Ovary (tissue), 7 donors: ENCODE measurements at regions not wholly inside any gene's neighbourhood (a gene's known extent, or its start where the extent isn't known, plus 50 kb on each side); places are given as distances from the start of the nearest gene placed in this dataset.
"Not testable (repeated sequence)": the region's sequence is repeated elsewhere in the genome, so short reads cannot be mapped to it uniquely, and the experiment has no call there.

Experiments used
- DNase-seq, 5 donors: peaks; one replicate each; pipeline ENCODE4 v3.0.0-alpha.2; 2019 to 2020
- H3K27ac ChIP-seq, 2 donors: fragments of 200-600 bp; one replicate each; pipeline versions ENCODE4 v1.5.1 to v1.8.0; 2019 to 2022
- H3K27me3 ChIP-seq: fragments of 200-600 bp; one replicate; pipeline ENCODE4 v1.8.0; 2022
- H3K36me3 ChIP-seq: fragments of 200-600 bp; sonication (generic); one replicate; pipeline ENCODE4 v1.5.1; 2019
- H3K4me1 ChIP-seq: one replicate; pipeline ENCODE4 v1.8.1; 2013; ENCODE audit warnings: mild to moderate bottlenecking, moderate library complexity; ENCODE audit not compliant: insufficient read depth
- H3K4me3 ChIP-seq: fragments of 200-600 bp; sonication (generic); one replicate; pipeline ENCODE4 v1.5.1; 2017
- H3K9me3 ChIP-seq, 2 donors: fragments of 200-600 bp in 1 of 2; sonication (generic) in 1 of 2; one replicate each; pipeline versions ENCODE4 v1.5.1 to v1.8.1; 2013 to 2019; ENCODE audit warnings: mild to moderate bottlenecking in 1 of 2, moderate library complexity in 1 of 2
- CTCF ChIP-seq, 3 donors: fragments of 450-650 bp in 2 of 3; fragments of 200-600 bp in 1 of 3; IDR thresholded peaks; one replicate each; pipeline versions ENCODE4 v1.5.1 to v1.8.0; 2016 to 2022; ENCODE audit warnings: antibody characterized with exemption in 3 of 3, mild to moderate bottlenecking in 1 of 3
- EP300 ChIP-seq: sonication (generic); formaldehyde crosslinking; IDR thresholded peaks from one replicate; pipeline ENCODE4 v1.6.1; 2017; ENCODE audit warnings: antibody characterized with exemption
- POLR2A ChIP-seq: fragments of 450-650 bp; IDR thresholded peaks from one replicate; pipeline ENCODE4 v1.6.1; 2017; ENCODE audit warnings: antibody characterized with exemption, mild to moderate bottlenecking, moderate library complexity
- WGBS, 3 donors: extraction: QIAGEN DNeasy Blood & Tissue Kit in 1 of 3; methylation state at CpG; one replicate each; pipeline versions ENCODE4 v1.1.5 to v1.1.7; 2013 to 2017; 5-methylcytosine and 5-hydroxymethylcytosine counted together
- intact Hi-C, 4 donors: fragments of 100-400 bp; cut with DNase I; formaldehyde crosslinking; loops; one replicate each; pipeline versions ENCODE4 v1.11.0 to v1.15.1; 2022 to 2023
- donor health status: DM: no; HTN: no; CAD: no; lungs with moderate emphysema.
- donor health status: DM: no; HTN: no; CAD: no.
- donor health status: Bipolar disorder and iron deficiency.
- donor health status: DM: no; HTN: no; CAD: no.
- donor health status: DM: yes; HTN: yes; CAD: no.

- no peak for TF ChIP-seq POLR2A
- TF ChIP-seq EP300 = no peak
- no peak for TF ChIP-seq CTCF (IDR thresholded peaks at IDR 0.05)
- H3K36me3 ChIP-seq = no peaks in the 10 kb centered on the region
- no peak overlapping the region for H3K27ac ChIP-seq
- DNase-seq = no peak
- no peaks in the 10 kb centered on the region for H3K27me3 ChIP-seq
- WGBS, 3 donors = 23 to 63% (median 58%) methylated on average over 4 of the region's 4 CpGs
- intact Hi-C loops = no loop called here
- H3K4me1 ChIP-seq = no peaks in the 10 kb centered on the region
- H3K4me3 ChIP-seq = no peak overlapping the region
- H3K9me3 ChIP-seq = no peaks in the 10 kb centered on the region
These were observed 196.4 kb downstream of the SDHAF3 start for GRCh38 chr7:97313900-97314299.

- Histone ChIP-seq H3K27me3 (no peaks in the 10 kb centered on the region), H3K27ac (no peak overlapping the region), H3K4me3 (no peak overlapping the region), H3K4me1 (no peaks in the 10 kb centered on the region), H3K36me3 (no peaks in the 10 kb centered on the region), H3K9me3 (no peaks in the 10 kb centered on the region)
- TF ChIP-seq EP300 (no peak), POLR2A (no peak), CTCF (IDR thresholded peaks at IDR 0.05) (no peak)
- WGBS, 3 donors = 51 to 67% (median 61%) methylated on average over 1 of the region's 1 CpG
- DNase-seq = no peak
- intact Hi-C loops = no loop called here
These were observed 200.1 kb downstream of the SDHAF3 start for GRCh38 chr7:97317575-97317974.

GRCh38 chr7:97329871-97330270 is 212.4 kb downstream of the SDHAF3 start:
- DNase-seq, H3K27ac ChIP-seq, intact Hi-C loops, H3K27me3 ChIP-seq, H3K4me1 ChIP-seq, H3K4me3 ChIP-seq, H3K9me3 ChIP-seq, H3K36me3 ChIP-seq: not testable (repeated sequence)
- WGBS, 3 donors = 62 to 68% (median 65%) methylated on average over 9 of the region's 9 CpGs

- intact Hi-C loops = no loop called here
- Histone ChIP-seq H3K9me3 (no peaks in the 10 kb centered on the region), H3K4me1 (no peaks in the 10 kb centered on the region), H3K27me3 (no peaks in the 10 kb centered on the region), H3K27ac (no peak overlapping the region), H3K36me3 (no peaks in the 10 kb centered on the region), H3K4me3 (no peak overlapping the region)
- 80 to 81% (median 80%) methylated on average over 3 of the region's 3 CpGs for WGBS, 3 donors
- no peak for DNase-seq
- no peak for TF ChIP-seq POLR2A
These were observed 220.4 kb downstream of the SDHAF3 start for GRCh38 chr7:97337849-97338248.

GRCh38 chr7:97342512-97342911 is 225.0 kb downstream of the SDHAF3 start:
- 34 to 51% (median 36%) methylated on average over 3 of the region's 3 CpGs for WGBS, 3 donors
- Histone ChIP-seq H3K4me3 (no peak overlapping the region), H3K36me3 (no peaks in the 10 kb centered on the region), H3K27me3 (no peaks in the 10 kb centered on the region), H3K9me3 (no peaks in the 10 kb centered on the region), H3K4me1 (no peaks in the 10 kb centered on the region), H3K27ac (no peak overlapping the region)
- TF ChIP-seq EP300 (no peak), CTCF (IDR thresholded peaks at IDR 0.05) (no peak), POLR2A (no peak)
- DNase-seq = no peak
- intact Hi-C loops = no loop called here

- no peak overlapping the region for H3K4me3 ChIP-seq
- H3K36me3 ChIP-seq = no peaks in the 10 kb centered on the region
- DNase-seq = no peak
- no peak overlapping the region for H3K27ac ChIP-seq
- 45 to 58% (median 53%) methylated on average over 2 of the region's 2 CpGs for WGBS, 3 donors
- no peaks in the 10 kb centered on the region for H3K9me3 ChIP-seq
- no peak for TF ChIP-seq EP300
- TF ChIP-seq POLR2A = no peak
- no peak for TF ChIP-seq CTCF (IDR thresholded peaks at IDR 0.05)
- intact Hi-C loops = no loop called here
- no peaks in the 10 kb centered on the region for H3K27me3 ChIP-seq
- H3K4me1 ChIP-seq = no peaks in the 10 kb centered on the region
These were observed 228.9 kb downstream of the SDHAF3 start for GRCh38 chr7:97346349-97346748.
